GM23338 (cell line): ENCODE measurements at regions not wholly inside any gene's neighbourhood (a gene's known extent, or its start where the extent isn't known, plus 50 kb on each side); places are given as distances from the start of the nearest gene placed in this dataset.
A peak's percentile ranks its signal among the peaks of the same experiment; 100 is the strongest.

Experiments used
- ATAC-seq: fragments of 200-7000 bp; cut with Tn5 transposase; 3 replicates; pipeline ENCODE4 v1.9.1; 2020
- DNase-seq: peaks from one replicate; pipeline ENCODE4 v3.0.0-alpha.2; 2015; ENCODE audit warnings: low spot score
- H2AFZ ChIP-seq: fragments of 200-600 bp; sonication (generic); 2 replicates; pipeline ENCODE4 v1.8.0; 2016; ENCODE audit warnings: antibody characterized with exemption, mild to moderate bottlenecking, moderate library complexity
- H3F3A ChIP-seq: fragments of 200-600 bp; sonication (generic); replicated peaks from 2 replicates; pipeline ENCODE4 v1.8.0; 2017; ENCODE audit warnings: antibody characterized with exemption, mixed run types, low read depth
- H3K27ac ChIP-seq: fragments of 200-600 bp; sonication (generic); 2 replicates; pipeline ENCODE4 v1.6.1; 2016; ENCODE audit warnings: low read depth
- H3K27me3 ChIP-seq: fragments of 200-600 bp; sonication (generic); 2 replicates; pipeline ENCODE4 v1.8.0; 2016; ENCODE audit warnings: mild to moderate bottlenecking, mixed run types, moderate library complexity; ENCODE audit not compliant: insufficient read depth
- H3K36me3 ChIP-seq: fragments of 200-600 bp; sonication (generic); 2 replicates; pipeline ENCODE4 v1.8.0; 2016; ENCODE audit warnings: mild to moderate bottlenecking; ENCODE audit not compliant: insufficient read depth
- H3K4me1 ChIP-seq: fragments of 200-600 bp; sonication (generic); 2 replicates; pipeline ENCODE4 v1.8.0; 2016; ENCODE audit warnings: mild to moderate bottlenecking, moderate library complexity; ENCODE audit not compliant: insufficient read depth
- H3K4me2 ChIP-seq: fragments of 200-600 bp; sonication (generic); 2 replicates; pipeline ENCODE4 v1.7.1; 2017; ENCODE audit warnings: mixed run types
- H3K4me3 ChIP-seq: fragments of 200-600 bp; sonication (generic); 2 replicates; pipeline ENCODE4 v1.6.1; 2016; ENCODE audit warnings: mixed run types
- H3K79me2 ChIP-seq: fragments of 200-600 bp; sonication (generic); replicated peaks from 2 replicates; pipeline ENCODE4 v1.8.0; 2017; ENCODE audit warnings: mild to moderate bottlenecking; ENCODE audit not compliant: insufficient read depth
- H3K9me2 ChIP-seq: fragments of 200-600 bp; sonication (generic); 2 replicates; pipeline ENCODE4 v1.8.0; 2017; ENCODE audit not compliant: insufficient read depth
- H4K20me1 ChIP-seq: fragments of 200-600 bp; sonication (generic); replicated peaks from 2 replicates; pipeline ENCODE4 v1.8.0; 2017; ENCODE audit warnings: mild to moderate bottlenecking; ENCODE audit not compliant: insufficient read depth
- H3K27ac Mint-ChIP-seq: 2 replicates; pipeline ENCODE4 v1.8.0; 2020; ENCODE audit warnings: inconsistent platforms, mild to moderate bottlenecking, moderate library complexity, mixed read lengths
- H3K27me3 Mint-ChIP-seq: 3 replicates; pipeline ENCODE4 v1.8.0; 2022; ENCODE audit warnings: low read depth, mild to moderate bottlenecking, moderate library complexity, mixed read lengths, inconsistent platforms; ENCODE audit not compliant: insufficient read depth, poor library complexity
- H3K36me3 Mint-ChIP-seq: 3 replicates; pipeline ENCODE4 v1.8.0; 2021; ENCODE audit warnings: low read depth, mild to moderate bottlenecking, inconsistent platforms, moderate library complexity, mixed read lengths
- H3K4me1 Mint-ChIP-seq: 3 replicates; pipeline ENCODE4 v1.8.0; 2020; ENCODE audit warnings: mild to moderate bottlenecking, inconsistent platforms, mixed read lengths
- H3K4me3 Mint-ChIP-seq: 3 replicates; pipeline ENCODE4 v1.8.0; 2021; ENCODE audit warnings: moderate library complexity, mild to moderate bottlenecking, inconsistent platforms, mixed read lengths
- H3K9me3 Mint-ChIP-seq: 3 replicates; pipeline ENCODE4 v1.8.0; 2020; ENCODE audit warnings: moderate library complexity, mild to moderate bottlenecking, inconsistent platforms, mixed read lengths
- CREB1 ChIP-seq: fragments of 250-450 bp; sonication (Bioruptor Pico); IDR thresholded peaks from 2 replicates; pipeline ENCODE4 v1.5.0; 2020; ENCODE audit warnings: low read depth, mild to moderate bottlenecking, moderate library complexity
- EZH2phosphoT487 ChIP-seq: fragments of 200-600 bp; sonication (generic); IDR thresholded peaks from one replicate; pipeline ENCODE4 v1.8.1; 2018; ENCODE audit warnings: antibody characterized with exemption; ENCODE audit not compliant: unreplicated experiment
- JUNB ChIP-seq: IDR thresholded peaks from one replicate; pipeline ENCODE4 v1.6.1; 2016; ENCODE audit warnings: antibody characterized with exemption; ENCODE audit not compliant: unreplicated experiment
- NANOG ChIP-seq: IDR thresholded peaks from 2 replicates; pipeline ENCODE4 v1.6.1; 2016; ENCODE audit warnings: antibody characterized with exemption, borderline replicate concordance
- POLR2AphosphoS5 ChIP-seq: IDR thresholded peaks from 2 replicates; pipeline ENCODE4 v1.6.1; 2016; ENCODE audit warnings: antibody characterized with exemption, low read depth
- ZNF331 ChIP-seq: fragments of 250-450 bp; sonication (Bioruptor Pico); IDR thresholded peaks from 2 replicates; pipeline ENCODE4 v1.5.0; 2020; ENCODE audit warnings: low read depth, mild to moderate bottlenecking, moderate library complexity
- TF ChIP-seq, protein P1 (sequence below), 2 experiments: fragments of 200-600 bp in 1 of 2; sonication (generic) in 1 of 2; conservative IDR thresholded peaks; 2 replicates each; pipeline versions ENCODE4 v1.5.1 to v1.6.1; 2016 to 2017; ENCODE audit warnings: antibody characterized with exemption in 2 of 2, low read depth in 2 of 2, mild to moderate bottlenecking in 2 of 2, moderate library complexity in 1 of 2
- TF ChIP-seq, protein P2 (sequence below): IDR thresholded peaks from one replicate; pipeline ENCODE4 v1.6.1; 2018; ENCODE audit warnings: antibody characterized with exemption; ENCODE audit not compliant: unreplicated experiment
- TF ChIP-seq, protein P3 (sequence below): IDR thresholded peaks from 2 replicates; pipeline ENCODE4 v1.6.1; 2016; ENCODE audit warnings: antibody characterized with exemption
- TF ChIP-seq, protein P4 (sequence below): fragments of 250-450 bp; sonication (Bioruptor Pico); IDR thresholded peaks from 2 replicates; pipeline ENCODE4 v1.5.0; 2020; ENCODE audit warnings: mild to moderate bottlenecking, moderate library complexity

DNA sequence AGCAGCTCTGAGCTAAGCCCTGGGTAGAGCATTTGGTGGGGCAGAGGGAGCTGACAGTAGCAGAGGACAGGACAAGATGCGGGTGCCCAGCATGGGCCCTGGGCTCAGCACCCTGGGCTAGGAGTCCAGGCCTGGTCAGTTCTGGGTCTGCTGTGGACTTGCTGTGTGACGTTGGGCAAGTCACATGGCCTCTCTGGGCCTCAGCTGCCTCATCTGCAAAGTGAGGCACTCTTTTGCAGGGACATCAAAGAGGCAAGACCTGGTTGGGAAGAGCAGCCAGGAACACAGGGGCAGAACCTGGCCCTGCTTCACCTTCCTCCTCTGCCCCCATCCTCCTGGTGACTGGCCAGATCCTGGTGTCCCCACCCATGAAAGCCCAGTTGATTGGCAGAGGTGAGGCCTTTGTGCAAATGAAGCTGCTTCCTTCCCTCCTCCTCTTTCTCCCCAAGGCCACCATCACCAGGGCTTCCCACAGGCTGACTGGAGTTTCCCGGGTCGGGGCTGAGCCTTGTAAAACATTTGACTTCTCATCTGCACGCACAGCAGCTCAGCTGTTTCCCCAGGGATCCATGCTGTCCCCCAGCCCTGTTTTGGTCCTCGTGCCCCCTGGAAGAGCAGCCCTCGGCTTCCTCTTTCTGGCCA, 350.5 kb downstream of the MATN1 start:
- H3K27me3 ChIP-seq: no peaks in the 10 kb centered on the region
- no peaks in the 10 kb centered on the region for H4K20me1 ChIP-seq
- Mint-ChIP-seq H3K36me3 (no peaks in the 10 kb centered on the region), H3K27me3 (no peaks in the 10 kb centered on the region), H3K4me3 (no peak overlapping the region), H3K4me1 (0 out of 3 replicates have a peak, but pooled peaks cover 2% of the 10 kb centered on the region), H3K27ac (no peak overlapping the region), H3K9me3 (no peaks in the 10 kb centered on the region)
- no peak for TF ChIP-seq POLR2AphosphoS5
- TF ChIP-seq NANOG: no peak
- TF ChIP-seq ZNF331 (CRISPR knock-in tag): no peak
- TF ChIP-seq, protein P1, sequence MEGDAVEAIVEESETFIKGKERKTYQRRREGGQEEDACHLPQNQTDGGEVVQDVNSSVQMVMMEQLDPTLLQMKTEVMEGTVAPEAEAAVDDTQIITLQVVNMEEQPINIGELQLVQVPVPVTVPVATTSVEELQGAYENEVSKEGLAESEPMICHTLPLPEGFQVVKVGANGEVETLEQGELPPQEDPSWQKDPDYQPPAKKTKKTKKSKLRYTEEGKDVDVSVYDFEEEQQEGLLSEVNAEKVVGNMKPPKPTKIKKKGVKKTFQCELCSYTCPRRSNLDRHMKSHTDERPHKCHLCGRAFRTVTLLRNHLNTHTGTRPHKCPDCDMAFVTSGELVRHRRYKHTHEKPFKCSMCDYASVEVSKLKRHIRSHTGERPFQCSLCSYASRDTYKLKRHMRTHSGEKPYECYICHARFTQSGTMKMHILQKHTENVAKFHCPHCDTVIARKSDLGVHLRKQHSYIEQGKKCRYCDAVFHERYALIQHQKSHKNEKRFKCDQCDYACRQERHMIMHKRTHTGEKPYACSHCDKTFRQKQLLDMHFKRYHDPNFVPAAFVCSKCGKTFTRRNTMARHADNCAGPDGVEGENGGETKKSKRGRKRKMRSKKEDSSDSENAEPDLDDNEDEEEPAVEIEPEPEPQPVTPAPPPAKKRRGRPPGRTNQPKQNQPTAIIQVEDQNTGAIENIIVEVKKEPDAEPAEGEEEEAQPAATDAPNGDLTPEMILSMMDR (conservative IDR thresholded peaks at IDR 0.05; ENCODE audit: low read depth in 2 of 2): no peak
- TF ChIP-seq, protein P2, sequence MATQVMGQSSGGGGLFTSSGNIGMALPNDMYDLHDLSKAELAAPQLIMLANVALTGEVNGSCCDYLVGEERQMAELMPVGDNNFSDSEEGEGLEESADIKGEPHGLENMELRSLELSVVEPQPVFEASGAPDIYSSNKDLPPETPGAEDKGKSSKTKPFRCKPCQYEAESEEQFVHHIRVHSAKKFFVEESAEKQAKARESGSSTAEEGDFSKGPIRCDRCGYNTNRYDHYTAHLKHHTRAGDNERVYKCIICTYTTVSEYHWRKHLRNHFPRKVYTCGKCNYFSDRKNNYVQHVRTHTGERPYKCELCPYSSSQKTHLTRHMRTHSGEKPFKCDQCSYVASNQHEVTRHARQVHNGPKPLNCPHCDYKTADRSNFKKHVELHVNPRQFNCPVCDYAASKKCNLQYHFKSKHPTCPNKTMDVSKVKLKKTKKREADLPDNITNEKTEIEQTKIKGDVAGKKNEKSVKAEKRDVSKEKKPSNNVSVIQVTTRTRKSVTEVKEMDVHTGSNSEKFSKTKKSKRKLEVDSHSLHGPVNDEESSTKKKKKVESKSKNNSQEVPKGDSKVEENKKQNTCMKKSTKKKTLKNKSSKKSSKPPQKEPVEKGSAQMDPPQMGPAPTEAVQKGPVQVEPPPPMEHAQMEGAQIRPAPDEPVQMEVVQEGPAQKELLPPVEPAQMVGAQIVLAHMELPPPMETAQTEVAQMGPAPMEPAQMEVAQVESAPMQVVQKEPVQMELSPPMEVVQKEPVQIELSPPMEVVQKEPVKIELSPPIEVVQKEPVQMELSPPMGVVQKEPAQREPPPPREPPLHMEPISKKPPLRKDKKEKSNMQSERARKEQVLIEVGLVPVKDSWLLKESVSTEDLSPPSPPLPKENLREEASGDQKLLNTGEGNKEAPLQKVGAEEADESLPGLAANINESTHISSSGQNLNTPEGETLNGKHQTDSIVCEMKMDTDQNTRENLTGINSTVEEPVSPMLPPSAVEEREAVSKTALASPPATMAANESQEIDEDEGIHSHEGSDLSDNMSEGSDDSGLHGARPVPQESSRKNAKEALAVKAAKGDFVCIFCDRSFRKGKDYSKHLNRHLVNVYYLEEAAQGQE: no peak
- TF ChIP-seq CREB1 (CRISPR knock-in tag): no peak
- no peak for TF ChIP-seq EZH2phosphoT487
- TF ChIP-seq, protein P3, sequence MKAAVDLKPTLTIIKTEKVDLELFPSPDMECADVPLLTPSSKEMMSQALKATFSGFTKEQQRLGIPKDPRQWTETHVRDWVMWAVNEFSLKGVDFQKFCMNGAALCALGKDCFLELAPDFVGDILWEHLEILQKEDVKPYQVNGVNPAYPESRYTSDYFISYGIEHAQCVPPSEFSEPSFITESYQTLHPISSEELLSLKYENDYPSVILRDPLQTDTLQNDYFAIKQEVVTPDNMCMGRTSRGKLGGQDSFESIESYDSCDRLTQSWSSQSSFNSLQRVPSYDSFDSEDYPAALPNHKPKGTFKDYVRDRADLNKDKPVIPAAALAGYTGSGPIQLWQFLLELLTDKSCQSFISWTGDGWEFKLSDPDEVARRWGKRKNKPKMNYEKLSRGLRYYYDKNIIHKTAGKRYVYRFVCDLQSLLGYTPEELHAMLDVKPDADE: no peak
- TF ChIP-seq JUNB: no peak
- TF ChIP-seq, protein P4, sequence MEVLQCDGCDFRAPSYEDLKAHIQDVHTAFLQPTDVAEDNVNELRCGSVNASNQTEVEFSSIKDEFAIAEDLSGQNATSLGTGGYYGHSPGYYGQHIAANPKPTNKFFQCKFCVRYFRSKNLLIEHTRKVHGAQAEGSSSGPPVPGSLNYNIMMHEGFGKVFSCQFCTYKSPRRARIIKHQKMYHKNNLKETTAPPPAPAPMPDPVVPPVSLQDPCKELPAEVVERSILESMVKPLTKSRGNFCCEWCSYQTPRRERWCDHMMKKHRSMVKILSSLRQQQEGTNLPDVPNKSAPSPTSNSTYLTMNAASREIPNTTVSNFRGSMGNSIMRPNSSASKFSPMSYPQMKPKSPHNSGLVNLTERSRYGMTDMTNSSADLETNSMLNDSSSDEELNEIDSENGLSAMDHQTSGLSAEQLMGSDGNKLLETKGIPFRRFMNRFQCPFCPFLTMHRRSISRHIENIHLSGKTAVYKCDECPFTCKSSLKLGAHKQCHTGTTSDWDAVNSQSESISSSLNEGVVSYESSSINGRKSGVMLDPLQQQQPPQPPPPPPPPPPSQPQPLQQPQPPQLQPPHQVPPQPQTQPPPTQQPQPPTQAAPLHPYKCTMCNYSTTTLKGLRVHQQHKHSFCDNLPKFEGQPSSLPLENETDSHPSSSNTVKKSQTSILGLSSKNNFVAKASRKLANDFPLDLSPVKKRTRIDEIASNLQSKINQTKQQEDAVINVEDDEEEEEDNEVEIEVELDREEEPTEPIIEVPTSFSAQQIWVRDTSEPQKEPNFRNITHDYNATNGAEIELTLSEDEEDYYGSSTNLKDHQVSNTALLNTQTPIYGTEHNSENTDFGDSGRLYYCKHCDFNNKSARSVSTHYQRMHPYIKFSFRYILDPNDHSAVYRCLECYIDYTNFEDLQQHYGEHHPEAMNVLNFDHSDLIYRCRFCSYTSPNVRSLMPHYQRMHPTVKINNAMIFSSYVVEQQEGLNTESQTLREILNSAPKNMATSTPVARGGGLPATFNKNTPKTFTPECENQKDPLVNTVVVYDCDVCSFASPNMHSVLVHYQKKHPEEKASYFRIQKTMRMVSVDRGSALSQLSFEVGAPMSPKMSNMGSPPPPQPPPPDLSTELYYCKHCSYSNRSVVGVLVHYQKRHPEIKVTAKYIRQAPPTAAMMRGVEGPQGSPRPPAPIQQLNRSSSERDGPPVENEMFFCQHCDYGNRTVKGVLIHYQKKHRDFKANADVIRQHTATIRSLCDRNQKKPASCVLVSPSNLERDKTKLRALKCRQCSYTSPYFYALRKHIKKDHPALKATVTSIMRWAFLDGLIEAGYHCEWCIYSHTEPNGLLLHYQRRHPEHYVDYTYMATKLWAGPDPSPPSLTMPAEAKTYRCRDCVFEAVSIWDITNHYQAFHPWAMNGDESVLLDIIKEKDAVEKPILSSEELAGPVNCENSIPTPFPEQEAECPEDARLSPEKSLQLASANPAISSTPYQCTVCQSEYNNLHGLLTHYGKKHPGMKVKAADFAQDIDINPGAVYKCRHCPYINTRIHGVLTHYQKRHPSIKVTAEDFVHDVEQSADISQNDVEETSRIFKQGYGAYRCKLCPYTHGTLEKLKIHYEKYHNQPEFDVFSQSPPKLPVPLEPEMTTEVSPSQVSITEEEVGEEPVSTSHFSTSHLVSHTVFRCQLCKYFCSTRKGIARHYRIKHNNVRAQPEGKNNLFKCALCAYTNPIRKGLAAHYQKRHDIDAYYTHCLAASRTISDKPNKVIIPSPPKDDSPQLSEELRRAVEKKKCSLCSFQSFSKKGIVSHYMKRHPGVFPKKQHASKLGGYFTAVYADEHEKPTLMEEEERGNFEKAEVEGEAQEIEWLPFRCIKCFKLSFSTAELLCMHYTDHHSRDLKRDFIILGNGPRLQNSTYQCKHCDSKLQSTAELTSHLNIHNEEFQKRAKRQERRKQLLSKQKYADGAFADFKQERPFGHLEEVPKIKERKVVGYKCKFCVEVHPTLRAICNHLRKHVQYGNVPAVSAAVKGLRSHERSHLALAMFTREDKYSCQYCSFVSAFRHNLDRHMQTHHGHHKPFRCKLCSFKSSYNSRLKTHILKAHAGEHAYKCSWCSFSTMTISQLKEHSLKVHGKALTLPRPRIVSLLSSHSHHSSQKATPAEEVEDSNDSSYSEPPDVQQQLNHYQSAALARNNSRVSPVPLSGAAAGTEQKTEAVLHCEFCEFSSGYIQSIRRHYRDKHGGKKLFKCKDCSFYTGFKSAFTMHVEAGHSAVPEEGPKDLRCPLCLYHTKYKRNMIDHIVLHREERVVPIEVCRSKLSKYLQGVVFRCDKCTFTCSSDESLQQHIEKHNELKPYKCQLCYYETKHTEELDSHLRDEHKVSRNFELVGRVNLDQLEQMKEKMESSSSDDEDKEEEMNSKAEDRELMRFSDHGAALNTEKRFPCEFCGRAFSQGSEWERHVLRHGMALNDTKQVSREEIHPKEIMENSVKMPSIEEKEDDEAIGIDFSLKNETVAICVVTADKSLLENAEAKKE: no peak
- no peaks in the 10 kb centered on the region for H3K36me3 ChIP-seq
- no peaks in the 10 kb centered on the region for H3K79me2 ChIP-seq
- H3K9me2 ChIP-seq: no peaks in the 10 kb centered on the region
- no peaks in the 10 kb centered on the region for H3K4me1 ChIP-seq
- no peak overlapping the region for H2AFZ ChIP-seq
- no peak overlapping the region for H3K4me3 ChIP-seq
- no peaks in the 10 kb centered on the region for H3F3A ChIP-seq
- no peak overlapping the region for H3K4me2 ChIP-seq
- no peak overlapping the region for H3K27ac ChIP-seq
- ATAC-seq (peak; percentile 66), DNase-seq (no peak)
